DND-41 (cell line): ENCODE measurements at regions not wholly inside any gene's neighbourhood (a gene's known extent, or its start where the extent isn't known, plus 50 kb on each side); places are given as distances from the start of the nearest gene placed in this dataset.
"Not testable (repeated sequence)": the region's sequence is repeated elsewhere in the genome, so short reads cannot be mapped to it uniquely, and the experiment has no call there.

Source experiments
- ATAC-seq: fragments of 200-7000 bp; cut with Tn5 transposase; 3 replicates; pipeline ENCODE4 v1.9.1; 2021; ENCODE audit warnings: low read depth; ENCODE audit not compliant: insufficient read depth
- DNase-seq: peaks from one replicate; pipeline ENCODE4 v3.0.0-alpha.2; 2020
- H2AFZ ChIP-seq: 2 replicates; pipeline ENCODE4 v1.6.0; 2012; ENCODE audit warnings: low read depth, low read length
- H3K27ac ChIP-seq: 2 replicates; pipeline ENCODE4 v1.5.1; 2012; ENCODE audit warnings: low read length, inconsistent platforms
- H3K27me3 ChIP-seq: fragments of 200-600 bp; sonication (generic); 2 replicates; pipeline ENCODE4 v1.6.0; 2012; ENCODE audit warnings: low read length, mild to moderate bottlenecking, inconsistent platforms; ENCODE audit not compliant: insufficient read depth, poor library complexity
- H3K36me3 ChIP-seq: 2 replicates; pipeline ENCODE4 v1.5.1; 2012; ENCODE audit warnings: low read length, inconsistent platforms; ENCODE audit not compliant: insufficient read depth
- H3K4me1 ChIP-seq: 2 replicates; pipeline ENCODE4 v1.5.1; 2012; ENCODE audit warnings: mild to moderate bottlenecking, low read length; ENCODE audit not compliant: insufficient read depth
- H3K4me2 ChIP-seq: 2 replicates; pipeline ENCODE4 v1.6.0; 2012; ENCODE audit warnings: mild to moderate bottlenecking, moderate library complexity, low read length, inconsistent platforms; ENCODE audit not compliant: insufficient read depth
- H3K4me3 ChIP-seq, 2 experiments: fragments of 200-600 bp in 1 of 2; shearing (Covaris generic) in 1 of 2; 2 replicates each; pipeline ENCODE4 v1.5.1; 2012 to 2016; ENCODE audit warnings: inconsistent platforms in 2 of 2, low read length in 2 of 2, mild to moderate bottlenecking in 2 of 2, low read depth in 1 of 2, moderate library complexity in 1 of 2
- H3K79me2 ChIP-seq: 2 replicates; pipeline ENCODE4 v1.6.0; 2012; ENCODE audit warnings: low read length, inconsistent platforms; ENCODE audit not compliant: insufficient read depth
- H3K9ac ChIP-seq: 2 replicates; pipeline ENCODE4 v1.6.0; 2012; ENCODE audit warnings: low read depth, mild to moderate bottlenecking, inconsistent platforms, low read length, moderate library complexity
- H3K9me3 ChIP-seq: 2 replicates; pipeline ENCODE4 v1.5.1; 2012; ENCODE audit warnings: low read length, moderate library complexity, mild to moderate bottlenecking, inconsistent platforms; ENCODE audit not compliant: insufficient read depth, severe bottlenecking
- H4K20me1 ChIP-seq: 2 replicates; pipeline ENCODE4 v1.6.0; 2012; ENCODE audit warnings: low read length; ENCODE audit not compliant: insufficient read depth
- EZH2 ChIP-seq: IDR thresholded peaks from 3 replicates; pipeline ENCODE4 v1.6.1; 2012; ENCODE audit warnings: borderline replicate concordance, low read depth, mild to moderate bottlenecking, moderate library complexity, low read length, inconsistent platforms; ENCODE audit not compliant: severe bottlenecking
- TF ChIP-seq, protein P1 (sequence below): IDR thresholded peaks from 2 replicates; pipeline ENCODE4 v1.5.1; 2012; ENCODE audit warnings: borderline replicate concordance, low read length, moderate library complexity, mild to moderate bottlenecking; ENCODE audit not compliant: poor library complexity, severe bottlenecking; ENCODE audit errors: extremely low read depth

DNA sequence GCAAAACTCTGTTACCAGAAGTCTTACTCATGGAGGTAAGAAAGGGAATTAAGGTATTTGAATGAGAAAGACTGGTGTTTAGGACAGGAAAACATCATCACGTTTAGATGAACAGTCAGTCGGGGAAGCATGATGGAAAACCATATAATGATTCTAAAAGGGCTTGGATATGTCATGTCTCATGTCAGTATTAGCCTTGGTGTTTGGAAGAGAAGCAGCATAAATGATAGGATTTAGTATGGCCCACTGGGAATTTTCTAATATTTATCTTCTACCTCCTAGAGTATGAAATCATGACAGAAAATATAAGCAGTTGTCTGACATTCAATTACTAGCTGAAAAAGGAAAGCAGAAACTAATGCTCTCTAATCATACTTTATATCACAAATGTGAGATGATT is 1643.6 kb upstream of the CELF4 start:
- Histone ChIP-seq H3K4me2 (no peak overlapping the region), H4K20me1 (no peaks in the 10 kb centered on the region), H3K36me3 (no peaks in the 10 kb centered on the region), H3K4me3 (no peak overlapping the region), H3K27ac (no peak overlapping the region), H3K27me3 (no peaks in the 10 kb centered on the region), H2AFZ (no peak overlapping the region), H3K79me2 (no peaks in the 10 kb centered on the region), H3K9ac (no peak overlapping the region), H3K4me1 (no peaks in the 10 kb centered on the region), H3K9me3 (no peaks in the 10 kb centered on the region)
- TF ChIP-seq, protein P1, sequence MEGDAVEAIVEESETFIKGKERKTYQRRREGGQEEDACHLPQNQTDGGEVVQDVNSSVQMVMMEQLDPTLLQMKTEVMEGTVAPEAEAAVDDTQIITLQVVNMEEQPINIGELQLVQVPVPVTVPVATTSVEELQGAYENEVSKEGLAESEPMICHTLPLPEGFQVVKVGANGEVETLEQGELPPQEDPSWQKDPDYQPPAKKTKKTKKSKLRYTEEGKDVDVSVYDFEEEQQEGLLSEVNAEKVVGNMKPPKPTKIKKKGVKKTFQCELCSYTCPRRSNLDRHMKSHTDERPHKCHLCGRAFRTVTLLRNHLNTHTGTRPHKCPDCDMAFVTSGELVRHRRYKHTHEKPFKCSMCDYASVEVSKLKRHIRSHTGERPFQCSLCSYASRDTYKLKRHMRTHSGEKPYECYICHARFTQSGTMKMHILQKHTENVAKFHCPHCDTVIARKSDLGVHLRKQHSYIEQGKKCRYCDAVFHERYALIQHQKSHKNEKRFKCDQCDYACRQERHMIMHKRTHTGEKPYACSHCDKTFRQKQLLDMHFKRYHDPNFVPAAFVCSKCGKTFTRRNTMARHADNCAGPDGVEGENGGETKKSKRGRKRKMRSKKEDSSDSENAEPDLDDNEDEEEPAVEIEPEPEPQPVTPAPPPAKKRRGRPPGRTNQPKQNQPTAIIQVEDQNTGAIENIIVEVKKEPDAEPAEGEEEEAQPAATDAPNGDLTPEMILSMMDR, result no peak
- TF ChIP-seq EZH2, result no peak
- no peak for DNase-seq
- ATAC-seq, result no peak

DNA sequence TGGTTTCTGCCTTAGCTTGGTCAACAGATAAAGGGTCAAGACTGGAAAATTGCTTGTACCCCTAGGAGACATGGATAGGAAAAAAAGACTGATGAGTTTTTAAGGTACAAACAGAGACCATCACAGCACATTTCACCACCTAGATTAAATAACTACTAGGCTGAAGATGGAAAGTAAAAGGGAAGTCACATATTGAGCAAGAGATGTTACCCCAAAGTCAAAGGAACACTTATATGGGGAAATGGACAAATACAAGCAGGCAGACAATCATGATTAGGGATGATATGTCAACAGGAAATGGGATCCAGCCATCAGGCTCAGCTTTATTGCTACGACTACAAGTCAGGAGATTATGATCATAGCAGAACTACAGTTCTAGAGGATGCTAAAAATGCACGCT is 1643.1 kb upstream of the CELF4 start:
- H3K9me3 ChIP-seq, result no peaks in the 10 kb centered on the region
- no peaks in the 10 kb centered on the region for H3K79me2 ChIP-seq
- no peaks in the 10 kb centered on the region for H3K4me1 ChIP-seq
- no peak overlapping the region for H3K27ac ChIP-seq
- H3K36me3 ChIP-seq, result no peaks in the 10 kb centered on the region
- ATAC-seq (no peak), DNase-seq (no peak)
- no peaks in the 10 kb centered on the region for H3K27me3 ChIP-seq
- H3K9ac ChIP-seq, result no peak overlapping the region
- no peak overlapping the region for H3K4me3 ChIP-seq
- no peak overlapping the region for H2AFZ ChIP-seq
- no peaks in the 10 kb centered on the region for H4K20me1 ChIP-seq
- no peak overlapping the region for H3K4me2 ChIP-seq
- TF ChIP-seq, protein P1, result no peak
- TF ChIP-seq EZH2, result no peak

DNA sequence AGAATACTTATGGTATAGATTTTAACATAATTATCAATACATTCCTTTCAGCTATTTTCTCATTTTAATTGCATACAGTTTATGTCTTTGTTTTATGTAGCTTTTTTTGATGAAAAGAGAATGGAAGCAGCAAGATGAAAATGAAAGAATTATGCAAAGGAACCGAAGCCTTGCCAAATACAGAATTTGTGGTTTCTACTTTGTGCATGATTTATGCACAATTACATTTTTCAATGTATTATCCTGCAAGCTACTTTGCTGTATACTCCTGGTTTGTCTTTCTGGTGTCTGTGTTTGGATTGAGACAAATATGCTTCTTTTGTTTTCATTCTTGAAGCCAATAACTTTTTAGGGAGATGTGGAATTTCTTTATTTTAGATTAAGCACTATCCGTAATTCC is 1642.6 kb upstream of the CELF4 start:
- H3K9ac ChIP-seq, result no peak overlapping the region
- H2AFZ ChIP-seq, result no peak overlapping the region
- no peak overlapping the region for H3K4me2 ChIP-seq
- DNase-seq (no peak), ATAC-seq (no peak)
- no peak overlapping the region for H3K27ac ChIP-seq
- no peaks in the 10 kb centered on the region for H3K27me3 ChIP-seq
- H3K4me1 ChIP-seq, result no peaks in the 10 kb centered on the region
- TF ChIP-seq EZH2, result no peak
- TF ChIP-seq, protein P1, result no peak
- no peaks in the 10 kb centered on the region for H4K20me1 ChIP-seq
- H3K4me3 ChIP-seq, result no peak overlapping the region
- H3K79me2 ChIP-seq, result no peaks in the 10 kb centered on the region
- H3K36me3 ChIP-seq, result no peaks in the 10 kb centered on the region
- H3K9me3 ChIP-seq, result no peaks in the 10 kb centered on the region

DNA sequence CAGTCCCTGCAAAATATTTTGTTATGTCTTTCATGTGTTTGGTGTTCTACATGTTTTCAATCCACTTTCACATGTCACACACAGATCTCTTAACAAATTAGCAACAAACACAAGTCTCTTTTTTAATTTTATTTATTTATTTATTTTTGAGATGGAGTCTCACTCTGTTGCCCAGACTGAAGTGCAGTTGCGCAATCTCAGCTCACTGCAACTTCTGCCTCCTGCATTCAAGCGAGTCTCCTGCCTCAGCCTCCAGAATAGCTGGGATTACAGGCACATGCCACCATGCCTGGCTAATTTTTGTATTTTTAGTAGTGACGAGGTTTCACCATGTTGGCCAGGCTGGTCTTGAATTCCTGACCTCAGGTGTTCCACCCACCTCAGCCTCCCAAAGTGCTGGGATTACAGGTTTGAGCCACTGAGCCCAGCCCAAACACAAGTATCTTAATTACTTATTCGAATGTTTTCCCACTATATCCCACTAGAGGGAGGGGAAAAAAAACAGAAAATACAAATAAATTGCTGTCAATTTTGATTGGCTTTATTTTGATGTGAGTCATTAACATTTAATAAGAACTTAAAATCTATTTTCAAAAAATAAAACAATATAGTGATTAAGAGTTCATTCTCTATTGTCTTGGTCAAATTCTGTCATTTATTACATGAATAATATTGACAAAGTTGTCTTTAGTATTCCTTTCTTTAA is 1641.0 kb upstream of the CELF4 start:
- not testable (repeated sequence) for H3K79me2 ChIP-seq, H3K9ac ChIP-seq, H3K36me3 ChIP-seq, DNase-seq, H3K4me2 ChIP-seq, H3K27ac ChIP-seq, H3K4me3 ChIP-seq, H2AFZ ChIP-seq, H3K9me3 ChIP-seq, H3K27me3 ChIP-seq, H3K4me1 ChIP-seq, H4K20me1 ChIP-seq, ATAC-seq
